Keratinocyte (primary cell): ENCODE measurements at regions not wholly inside any gene's neighbourhood (a gene's known extent, or its start where the extent isn't known, plus 50 kb on each side); places are given as distances from the start of the nearest gene placed in this dataset.

Experiments
- DNase-seq: peaks from one replicate; pipeline ENCODE4 v3.0.0-alpha.2; 2011; ENCODE audit warnings: low read depth, missing footprints, low spot score
- FAIRE-seq: peaks from 2 replicates; lab custom pipeline; 2011; peaks lifted over from hg19 to GRCh38; lab: Jason Lieb, UNC
- H2AFZ ChIP-seq: 2 replicates; pipeline ENCODE4 v1.6.0; 2012; ENCODE audit warnings: low read length, control low read depth, inconsistent platforms; ENCODE audit not compliant: control insufficient read depth
- H3K27ac ChIP-seq: 2 replicates; pipeline ENCODE4 v1.5.1; 2011; ENCODE audit warnings: low read length; ENCODE audit not compliant: control insufficient read depth, insufficient read depth
- H3K27me3 ChIP-seq: 3 replicates; pipeline ENCODE4 v1.6.0; 2011; ENCODE audit warnings: low read length; ENCODE audit not compliant: control insufficient read depth, insufficient read depth; ENCODE audit errors: extremely low read depth
- H3K36me3 ChIP-seq, 2 experiments: 2 replicates in 1 of 2; 3 replicates in 1 of 2; pipeline ENCODE4 v1.5.1; 2011; ENCODE audit warnings: low read length in 2 of 2, mild to moderate bottlenecking in 1 of 2; ENCODE audit not compliant: control insufficient read depth in 2 of 2, insufficient read depth in 2 of 2; ENCODE audit errors: extremely low read depth in 1 of 2
- H3K4me1 ChIP-seq: 3 replicates; pipeline ENCODE4 v1.5.1; 2011; ENCODE audit warnings: low read length; ENCODE audit not compliant: control insufficient read depth, insufficient read depth; ENCODE audit errors: extremely low read depth
- H3K4me2 ChIP-seq: 3 replicates; pipeline ENCODE4 v1.6.0; 2011; ENCODE audit warnings: low read depth, low read length; ENCODE audit not compliant: control insufficient read depth, insufficient read depth; ENCODE audit errors: extremely low read depth
- H3K4me3 ChIP-seq, 3 experiments: fragments of 200-600 bp in 1 of 3; sonication (generic) in 1 of 3; 2 replicates in 2 of 3; 3 replicates in 1 of 3; pipeline ENCODE4 v1.5.1; 2011 to 2016; ENCODE audit warnings: low read length in 3 of 3, mild to moderate bottlenecking in 3 of 3, control low read depth in 2 of 3, inconsistent platforms in 1 of 3, low read depth in 1 of 3, mixed read lengths in 1 of 3, mixed run types in 1 of 3, moderate library complexity in 1 of 3; ENCODE audit not compliant: control insufficient read depth in 2 of 3, insufficient read depth in 2 of 3; ENCODE audit errors: extremely low read depth in 1 of 3
- H3K79me2 ChIP-seq: 2 replicates; pipeline ENCODE4 v1.6.0; 2012; ENCODE audit warnings: low read length; ENCODE audit not compliant: control insufficient read depth, insufficient read depth
- H3K9ac ChIP-seq: 3 replicates; pipeline ENCODE4 v1.6.0; 2011; ENCODE audit warnings: low read length; ENCODE audit not compliant: control insufficient read depth, insufficient read depth; ENCODE audit errors: extremely low read depth
- H3K9me1 ChIP-seq: 3 replicates; pipeline ENCODE4 v1.6.0; 2011; ENCODE audit warnings: low read length; ENCODE audit not compliant: control insufficient read depth, insufficient read depth; ENCODE audit errors: extremely low read depth
- H3K9me3 ChIP-seq: 2 replicates; pipeline ENCODE4 v1.5.1; 2012; ENCODE audit warnings: low read depth, low read length; ENCODE audit not compliant: control insufficient read depth
- H4K20me1 ChIP-seq: 3 replicates; pipeline ENCODE4 v1.6.0; 2011; ENCODE audit warnings: low read length; ENCODE audit not compliant: control insufficient read depth, insufficient read depth; ENCODE audit errors: extremely low read depth
- CTCF ChIP-seq, 3 experiments: IDR thresholded peaks in 1 of 3; conservative IDR thresholded peaks in 1 of 3; optimal IDR thresholded peaks in 1 of 3; 2 replicates in 2 of 3; 3 replicates in 1 of 3; pipeline versions ENCODE3 to v1.5.1; 2011; ENCODE audit warnings: low read length in 3 of 3, mild to moderate bottlenecking in 3 of 3, moderate library complexity in 2 of 3, control low read depth in 1 of 3, inconsistent platforms in 1 of 3; ENCODE audit not compliant: insufficient read depth in 2 of 3; ENCODE audit errors: extremely low read depth in 1 of 3
- EZH2 ChIP-seq: IDR thresholded peaks from one replicate; pipeline ENCODE4 v1.6.1; 2012; ENCODE audit warnings: inconsistent platforms, mild to moderate bottlenecking, low read length, moderate library complexity
- dilution Hi-C: fragments of 300-500 bp; cut with MboI; formaldehyde crosslinking; loops from one replicate; pipeline ENCODE4 v1.7.0; 2020; ENCODE audit warnings: low sequenced_read_pairs; ENCODE audit not compliant: extremely low pct_ligation_motif_present

GRCh38 chr10:64762861-64763260 lies 1241.7 kb downstream of the REEP3 start:
- Histone ChIP-seq H3K27ac (no peak overlapping the region), H3K36me3 (no peaks in the 10 kb centered on the region), H3K9me3 (no peaks in the 10 kb centered on the region), H3K9me1 (no peaks in the 10 kb centered on the region), H2AFZ (no peak overlapping the region), H3K4me3 (no peak overlapping the region), H3K4me2 (no peak overlapping the region), H3K4me1 (no peaks in the 10 kb centered on the region), H3K27me3 (no peaks in the 10 kb centered on the region), H3K9ac (no peak overlapping the region), H3K79me2 (no peaks in the 10 kb centered on the region), H4K20me1 (no peaks in the 10 kb centered on the region)
- TF ChIP-seq EZH2 (no peak), CTCF (optimal IDR thresholded peaks at IDR 0.05 in 1 of 3, IDR thresholded peaks at IDR 0.05 in 1 of 3, conservative IDR thresholded peaks at IDR 0.05 in 1 of 3; ENCODE audit: extremely low read depth in 1 of 3, insufficient read depth in 2 of 3, low read length in 3 of 3) (no peak)
- DNase-seq (no peak), FAIRE-seq (no peak)
- dilution Hi-C loops: no loop called here

- dilution Hi-C loops: no loop called here
- Histone ChIP-seq H2AFZ (no peak overlapping the region), H3K79me2 (no peaks in the 10 kb centered on the region), H3K4me1 (no peaks in the 10 kb centered on the region), H3K4me2 (no peak overlapping the region), H3K27me3 (no peaks in the 10 kb centered on the region), H3K9me3 (no peaks in the 10 kb centered on the region), H4K20me1 (no peaks in the 10 kb centered on the region), H3K9ac (no peak overlapping the region), H3K27ac (no peak overlapping the region), H3K4me3 (no peak overlapping the region), H3K36me3 (no peaks in the 10 kb centered on the region), H3K9me1 (no peaks in the 10 kb centered on the region)
- DNase-seq (no peak), FAIRE-seq (no peak)
- TF ChIP-seq CTCF (optimal IDR thresholded peaks at IDR 0.05 in 1 of 3, IDR thresholded peaks at IDR 0.05 in 1 of 3, conservative IDR thresholded peaks at IDR 0.05 in 1 of 3; ENCODE audit: extremely low read depth in 1 of 3, insufficient read depth in 2 of 3, low read length in 3 of 3) (no peak), EZH2 (no peak)
These were observed 1244.3 kb downstream of the REEP3 start for GRCh38 chr10:64765498-64765897.
